ENCODE measurements at regions not wholly inside any gene's neighbourhood (a gene's known extent, or its start where the extent isn't known, plus 50 kb on each side); places are given as distances from the start of the nearest gene placed in this dataset.

DNA sequence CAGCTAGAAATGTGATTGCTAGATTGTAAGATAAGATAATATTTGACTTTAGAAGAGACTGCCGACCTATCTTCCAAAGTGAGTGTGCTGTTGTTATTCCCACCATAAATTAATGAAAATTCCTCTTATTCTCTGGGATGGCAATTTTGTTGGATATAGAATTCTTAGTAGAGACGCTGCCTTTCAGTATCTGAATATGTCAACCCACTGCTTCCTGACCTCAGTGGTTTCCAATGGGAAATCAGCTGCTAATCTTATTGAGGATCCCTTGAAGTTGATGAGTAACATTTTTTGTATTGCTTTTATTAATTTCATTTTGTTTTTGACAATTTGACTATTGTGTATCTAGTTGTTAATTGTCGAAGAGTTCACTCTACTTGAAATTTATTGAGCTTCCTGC lies 313.0 kb downstream of the BMP2 start:
- CTCF ChIA-PET: interaction anchor here (0.7 to 0.8 kb wide), 2 partner anchors 13 to 779 kb away, joined by 3 read pairs; no protein-coding TSS in a partner anchor
- no peak overlapping the region for H3K27ac ChIP-seq (ENCODE audit: extremely low read depth, low read depth, low read length)
- POLR2A ChIA-PET: no interaction called here
- TF ChIP-seq ZNF664 (tag by site-specific recombination; IDR thresholded peaks at IDR 0.05) (no peak), TRIM28 (IDR thresholded peaks at IDR 0.05; ENCODE audit: borderline replicate concordance, low read length) (peak; percentile 51; the same call in 1 of the 2 replicates), SETDB1 (IDR thresholded peaks at IDR 0.05; ENCODE audit: insufficient read length, low read length) (peak; percentile 84)
- H3K36me3 ChIP-seq (ENCODE audit: control insufficient read depth in 2 of 2, insufficient read depth in 1 of 2, low read length in 2 of 2): no peaks in the 10 kb centered on the region
- H3K9me3 ChIP-seq (ENCODE audit: control insufficient read depth, insufficient read depth, low read depth, low read length): no peaks in the 10 kb centered on the region
- H3K4me3 ChIP-seq (ENCODE audit: low read depth, low read length): no peak overlapping the region
- peaks cover 4% of the 10 kb centered on the region; the same call in 1 of the 2 replicates for H3K4me1 ChIP-seq (ENCODE audit: control insufficient read depth, insufficient read depth, low read length)

DNA sequence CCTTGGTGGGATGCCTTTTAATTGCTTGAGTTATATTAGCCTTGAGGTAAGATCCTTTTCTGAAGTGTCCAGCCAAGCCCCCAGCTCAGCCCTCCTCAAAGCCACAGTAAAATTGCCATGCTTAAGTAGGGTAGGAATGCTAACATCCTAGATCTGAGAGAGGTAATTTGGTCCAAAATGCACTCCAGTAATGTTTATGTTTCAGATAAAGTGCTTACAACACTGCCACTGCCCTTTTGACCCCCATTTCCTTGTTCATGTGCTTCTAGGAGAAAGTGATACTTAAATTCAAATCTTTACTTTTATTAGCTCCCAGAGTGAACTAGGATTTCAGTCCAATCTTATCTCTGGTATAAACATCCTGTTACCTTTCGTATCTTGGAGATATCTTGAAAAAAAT lies 318.0 kb downstream of the BMP2 start:
- H3K4me3 ChIP-seq (ENCODE audit: low read depth, low read length): no peak overlapping the region
- no peaks in the 10 kb centered on the region for H3K36me3 ChIP-seq (ENCODE audit: control insufficient read depth in 2 of 2, insufficient read depth in 1 of 2, low read length in 2 of 2)
- ChIA-PET POLR2A (no interaction called here), CTCF (no interaction called here)
- TF ChIP-seq ZBTB44 (tag by site-specific recombination; IDR thresholded peaks at IDR 0.05): no peak
- no peak for TF ChIP-seq ZNF26 (tag by site-specific recombination; IDR thresholded peaks at IDR 0.05)
- peak; percentile 6; the same call in 1 of the 2 replicates for TF ChIP-seq HOXD13 (CRISPR knock-in tag; IDR thresholded peaks at IDR 0.05; ENCODE audit: borderline replicate concordance)
- TF ChIP-seq TCF7L2 (IDR thresholded peaks at IDR 0.05; ENCODE audit: borderline replicate concordance, low read depth, low read length): peak; percentile 98
- TF ChIP-seq TRIM28 (IDR thresholded peaks at IDR 0.05; ENCODE audit: borderline replicate concordance, low read length): peak; percentile 94; the same call in 1 of the 2 replicates
- no peak overlapping the region for H3K27ac ChIP-seq (ENCODE audit: extremely low read depth, low read depth, low read length)
- H3K9me3 ChIP-seq (ENCODE audit: control insufficient read depth, insufficient read depth, low read depth, low read length): no peaks in the 10 kb centered on the region
- peaks cover 4% of the 10 kb centered on the region; the same call in 1 of the 2 replicates for H3K4me1 ChIP-seq (ENCODE audit: control insufficient read depth, insufficient read depth, low read length)

DNA sequence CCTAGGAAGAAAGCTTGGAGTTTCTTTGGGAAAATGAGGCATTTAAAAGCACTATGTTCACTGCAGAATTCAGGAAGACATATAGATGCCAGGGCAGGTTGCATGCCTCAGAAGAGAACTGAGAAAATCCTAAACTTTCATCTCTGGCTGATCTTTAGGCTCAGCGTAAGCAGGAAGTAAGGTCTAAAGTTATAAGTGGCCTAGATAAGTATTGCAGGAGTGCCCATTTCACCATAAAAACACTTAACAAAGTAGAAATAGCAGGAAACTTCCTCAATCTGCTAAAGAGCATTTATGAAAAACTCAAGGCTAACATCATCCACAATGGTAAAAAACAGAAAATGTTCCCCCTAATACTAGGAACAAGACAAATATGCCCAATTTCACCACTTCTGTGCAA lies 320.3 kb downstream of the BMP2 start:
- H3K4me3 ChIP-seq (ENCODE audit: low read depth, low read length): no peak overlapping the region
- no peaks in the 10 kb centered on the region for H3K36me3 ChIP-seq (ENCODE audit: control insufficient read depth in 2 of 2, insufficient read depth in 1 of 2, low read length in 2 of 2)
- H3K9me3 ChIP-seq (ENCODE audit: control insufficient read depth, insufficient read depth, low read depth, low read length): no peaks in the 10 kb centered on the region
- peaks cover 4% of the 10 kb centered on the region; the same call in 1 of the 2 replicates for H3K4me1 ChIP-seq (ENCODE audit: control insufficient read depth, insufficient read depth, low read length)
- ChIA-PET POLR2A (no interaction called here), CTCF (no interaction called here)
- TF ChIP-seq ZNF843 (tag by site-specific recombination; IDR thresholded peaks at IDR 0.05) (no peak), ZBTB21 (tag by site-specific recombination; IDR thresholded peaks at IDR 0.05) (no peak), WT1 (tag by site-specific recombination; IDR thresholded peaks at IDR 0.05) (no peak), ZNF544 (tag by site-specific recombination; IDR thresholded peaks at IDR 0.05) (no peak), ZNF37A (tag by site-specific recombination; IDR thresholded peaks at IDR 0.05) (no peak), SP3 (tag by site-specific recombination; IDR thresholded peaks at IDR 0.05) (no peak), ZNF341 (tag by site-specific recombination; IDR thresholded peaks at IDR 0.05; ENCODE audit: low read depth) (no peak), GLIS2 (tag by site-specific recombination; IDR thresholded peaks at IDR 0.05) (no peak), SETDB1 (IDR thresholded peaks at IDR 0.05; ENCODE audit: insufficient read length, low read length) (no peak), KLF7 (tag by site-specific recombination; IDR thresholded peaks at IDR 0.05; ENCODE audit: borderline replicate concordance) (no peak), HOXA7 (CRISPR knock-in tag; IDR thresholded peaks at IDR 0.05; ENCODE audit: borderline replicate concordance) (no peak), ZNF664 (tag by site-specific recombination; IDR thresholded peaks at IDR 0.05) (no peak)
- TF ChIP-seq, protein P1, sequence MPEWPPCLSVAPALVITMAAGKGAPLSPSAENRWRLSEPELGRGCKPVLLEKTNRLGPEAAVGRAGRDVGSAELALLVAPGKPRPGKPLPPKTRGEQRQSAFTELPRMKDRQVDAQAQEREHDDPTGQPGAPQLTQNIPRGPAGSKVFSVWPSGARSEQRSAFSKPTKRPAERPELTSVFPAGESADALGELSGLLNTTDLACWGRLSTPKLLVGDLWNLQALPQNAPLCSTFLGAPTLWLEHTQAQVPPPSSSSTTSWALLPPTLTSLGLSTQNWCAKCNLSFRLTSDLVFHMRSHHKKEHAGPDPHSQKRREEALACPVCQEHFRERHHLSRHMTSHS (tag by site-specific recombination; IDR thresholded peaks at IDR 0.05): no peak
- no peak overlapping the region for H3K27ac ChIP-seq (ENCODE audit: extremely low read depth, low read depth, low read length)
